ENCODE measurements at regions not wholly inside any gene's neighbourhood (a gene's known extent, or its start where the extent isn't known, plus 50 kb on each side); places are given as distances from the start of the nearest gene placed in this dataset.
"Not testable (repeated sequence)": the region's sequence is repeated elsewhere in the genome, so short reads cannot be mapped to it uniquely, and the experiment has no call there.

GRCh38 chr11:37306563-37306962, 708.5 kb upstream of the RAG2 start:
- DNase-seq (ENCODE audit: low read depth, low spot score) (no peak), ATAC-seq (no peak)
- intact Hi-C loops (cut with micrococcal nuclease; ENCODE audit: unreplicated experiment) (no loop called here), in situ Hi-C loops (cut with HindIII; ENCODE audit: low pct_unique_long_range_greater_than_20kb, low sequenced_read_pairs) (no loop called here)
- no peaks in the 10 kb centered on the region for H3K36me3 ChIP-seq (ENCODE audit: control insufficient read depth, insufficient read depth, low read length)
- no peak overlapping the region for H3K27ac ChIP-seq (ENCODE audit: low read length)
- no peak for TF ChIP-seq SIN3A (IDR thresholded peaks at IDR 0.05; ENCODE audit: borderline replicate concordance, insufficient read depth, low read depth, low read length)
- no peak for TF ChIP-seq REST (IDR thresholded peaks at IDR 0.05; ENCODE audit: insufficient read depth in 1 of 2, low read depth in 2 of 2, low read length in 1 of 2)
- no peak for TF ChIP-seq POLR2AphosphoS5 (IDR thresholded peaks at IDR 0.05; ENCODE audit: low read depth, low read length)
- no peak for TF ChIP-seq CTCF (IDR thresholded peaks at IDR 0.05)
- no peak for TF ChIP-seq TCF7L2 (IDR thresholded peaks at IDR 0.05; ENCODE audit: low read depth, low read length)
- no peaks in the 10 kb centered on the region for H3K27me3 ChIP-seq (ENCODE audit: control insufficient read depth, insufficient read depth, low read length)
- ChIA-PET CTCF (no interaction called here), POLR2A (no interaction called here)
- BruUV-seq (replicated peaks) = no TSS peak
- H3K4me3 ChIP-seq (ENCODE audit: low read depth in 2 of 2, low read length in 2 of 2) = no peak overlapping the region
- no peaks in the 10 kb centered on the region for H3K9me3 ChIP-seq (ENCODE audit: control insufficient read depth, insufficient read depth, low read depth, low read length)
- no peaks in the 10 kb centered on the region for H3K4me1 ChIP-seq (ENCODE audit: control insufficient read depth, insufficient read depth, low read length)

DNA sequence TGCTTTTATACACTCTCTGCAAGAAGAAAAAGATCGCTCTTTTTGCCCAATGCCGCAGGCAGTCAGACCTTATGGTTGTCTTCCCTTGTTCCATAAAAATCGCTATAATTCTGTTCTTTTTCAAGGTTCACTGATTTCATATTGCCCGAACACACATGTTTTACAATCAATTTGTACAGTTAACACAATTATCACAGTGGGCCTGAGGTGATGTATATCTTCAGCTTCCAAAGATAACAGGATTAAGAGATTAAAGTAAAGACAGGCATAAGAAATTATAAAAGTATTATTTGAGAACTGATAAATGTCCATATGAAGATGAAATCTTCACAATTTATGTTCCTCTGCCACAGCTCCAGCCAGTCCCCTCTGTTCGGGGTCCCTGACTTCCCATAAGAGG, 703.4 kb upstream of the RAG2 start:
- not testable (repeated sequence) for BruUV-seq (replicated peaks)

DNA sequence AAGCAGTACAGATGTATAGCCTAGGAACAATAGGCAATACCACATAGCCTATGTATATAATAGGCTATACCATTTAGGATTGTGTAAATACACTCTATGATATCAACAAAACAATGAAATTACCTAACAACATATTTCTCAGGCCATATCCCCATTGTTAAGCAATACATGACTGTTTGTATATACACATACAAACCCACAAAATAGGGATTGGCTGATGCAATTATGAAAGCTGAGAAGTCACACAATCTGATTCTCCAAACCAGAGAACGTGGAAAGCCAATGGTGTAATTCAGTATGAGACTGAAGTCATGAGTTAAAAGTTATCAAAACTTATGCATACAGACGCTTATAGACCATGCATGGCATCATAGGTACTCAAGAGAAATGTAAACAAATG, 700.1 kb upstream of the RAG2 start:
- no peaks in the 10 kb centered on the region for H3K36me3 ChIP-seq (ENCODE audit: control insufficient read depth, insufficient read depth, low read length)
- TF ChIP-seq CTCF (IDR thresholded peaks at IDR 0.05) (no peak), POLR2AphosphoS5 (IDR thresholded peaks at IDR 0.05; ENCODE audit: low read depth, low read length) (no peak), REST (IDR thresholded peaks at IDR 0.05; ENCODE audit: insufficient read depth in 1 of 2, low read depth in 2 of 2, low read length in 1 of 2) (no peak), TCF7L2 (IDR thresholded peaks at IDR 0.05; ENCODE audit: low read depth, low read length) (no peak), SIN3A (IDR thresholded peaks at IDR 0.05; ENCODE audit: borderline replicate concordance, insufficient read depth, low read depth, low read length) (no peak)
- no peaks in the 10 kb centered on the region for H3K27me3 ChIP-seq (ENCODE audit: control insufficient read depth, insufficient read depth, low read length)
- no peak overlapping the region for H3K27ac ChIP-seq (ENCODE audit: low read length)
- intact Hi-C loops (cut with micrococcal nuclease; ENCODE audit: unreplicated experiment) = no loop called here
- H3K9me3 ChIP-seq (ENCODE audit: control insufficient read depth, insufficient read depth, low read depth, low read length) = no peaks in the 10 kb centered on the region
- no peak overlapping the region for H3K4me3 ChIP-seq (ENCODE audit: low read depth in 2 of 2, low read length in 2 of 2)
- in situ Hi-C loops (cut with HindIII; ENCODE audit: low pct_unique_long_range_greater_than_20kb, low sequenced_read_pairs) = no loop called here
- ChIA-PET POLR2A (no interaction called here), CTCF (no interaction called here)
- no peaks in the 10 kb centered on the region for H3K4me1 ChIP-seq (ENCODE audit: control insufficient read depth, insufficient read depth, low read length)
- BruUV-seq (replicated peaks) = no TSS peak
- DNase-seq (ENCODE audit: low read depth, low spot score) = no peak
- no peak for ATAC-seq

More for the DNA sequence above, 703.4 kb upstream of the RAG2 start:
- in situ Hi-C loops (cut with HindIII; ENCODE audit: low pct_unique_long_range_greater_than_20kb, low sequenced_read_pairs); H3K36me3 ChIP-seq (ENCODE audit: control insufficient read depth, insufficient read depth, low read length); DNase-seq (ENCODE audit: low read depth, low spot score); CTCF ChIA-PET; ATAC-seq; POLR2A ChIA-PET; H3K4me3 ChIP-seq (ENCODE audit: low read depth in 2 of 2, low read length in 2 of 2); intact Hi-C loops (cut with micrococcal nuclease; ENCODE audit: unreplicated experiment); H3K27ac ChIP-seq (ENCODE audit: low read length); H3K9me3 ChIP-seq (ENCODE audit: control insufficient read depth, insufficient read depth, low read depth, low read length); H3K27me3 ChIP-seq (ENCODE audit: control insufficient read depth, insufficient read depth, low read length); H3K4me1 ChIP-seq (ENCODE audit: control insufficient read depth, insufficient read depth, low read length): not testable (repeated sequence)

Data from Panc1 (cell line).